PC-9 (cell line): ENCODE measurements at regions not wholly inside any gene's neighbourhood (a gene's known extent, or its start where the extent isn't known, plus 50 kb on each side); places are given as distances from the start of the nearest gene placed in this dataset.

Source experiments
- BruUV-seq: library from RNA; stranded (reverse); fragments of 400-500 nt; replicated peaks from 2 replicates; lab custom pipeline; 2021; lab: Mats Ljungman, UMichigan
- CTCF ChIA-PET: fragments of 300-600 bp; sonication (Branson Sonifier 250); formaldehyde crosslinking; loops from one replicate; lab custom pipeline; 2022; ENCODE audit warnings: antibody characterized with exemption; lab: Charles Lee
- POLR2A ChIA-PET: fragments of 300-600 bp; sonication (Branson Sonifier 250); formaldehyde crosslinking; loops from one replicate; lab custom pipeline; 2022; ENCODE audit warnings: antibody characterized with exemption; ENCODE audit not compliant: unreplicated experiment; lab: Charles Lee
- DNase-seq, 2 experiments: peaks; one replicate each; pipeline versions ENCODE4 v3.0.0 to v3.0.0-alpha.2; 2015 to 2022; ENCODE audit warnings: mixed read lengths in 1 of 2
- H2AFZ ChIP-seq: fragments of 200-600 bp; sonication (generic); 2 replicates; pipeline ENCODE4 v1.8.1; 2017; ENCODE audit warnings: antibody characterized with exemption
- H3F3A ChIP-seq: fragments of 200-600 bp; sonication (generic); 2 replicates; pipeline ENCODE4 v1.8.1; 2017; ENCODE audit warnings: antibody characterized with exemption, mild to moderate bottlenecking, low read depth; ENCODE audit not compliant: insufficient read depth
- H3K27ac ChIP-seq: fragments of 200-600 bp; sonication (generic); 2 replicates; pipeline ENCODE4 v1.6.1; 2016; ENCODE audit warnings: mixed run types
- H3K27me3 ChIP-seq: fragments of 200-600 bp; sonication (generic); 2 replicates; pipeline ENCODE4 v1.6.1; 2016; ENCODE audit warnings: low read depth, mixed run types; ENCODE audit not compliant: insufficient read depth
- H3K36me3 ChIP-seq: fragments of 200-600 bp; sonication (generic); 2 replicates; pipeline ENCODE4 v1.6.1; 2016; ENCODE audit warnings: low read depth, mixed run types
- H3K4me1 ChIP-seq: fragments of 200-600 bp; sonication (generic); replicated peaks from 2 replicates; pipeline ENCODE4 v1.6.1; 2016; ENCODE audit warnings: mixed run types; ENCODE audit not compliant: insufficient read depth
- H3K4me2 ChIP-seq: fragments of 200-600 bp; sonication (generic); 2 replicates; pipeline ENCODE4 v1.6.1; 2017; ENCODE audit warnings: mixed run types
- H3K4me3 ChIP-seq: fragments of 200-600 bp; sonication (generic); 2 replicates; pipeline ENCODE4 v1.6.1; 2016; ENCODE audit warnings: mixed run types
- H3K79me2 ChIP-seq: fragments of 200-600 bp; sonication (generic); 2 replicates; pipeline ENCODE4 v1.6.1; 2017; ENCODE audit warnings: low read depth, mixed run types
- H3K9me2 ChIP-seq: fragments of 200-600 bp; sonication (generic); 2 replicates; pipeline ENCODE4 v1.8.1; 2017; ENCODE audit warnings: mild to moderate bottlenecking; ENCODE audit not compliant: insufficient read depth
- H3K9me3 ChIP-seq: fragments of 200-600 bp; sonication (generic); 2 replicates; pipeline ENCODE4 v1.8.1; 2016; ENCODE audit warnings: low read depth; ENCODE audit not compliant: insufficient read depth
- H4K20me1 ChIP-seq: fragments of 200-600 bp; sonication (generic); 2 replicates; pipeline ENCODE4 v1.8.1; 2017; ENCODE audit not compliant: insufficient read depth
- CTCF ChIP-seq: fragments of 200-600 bp; sonication (generic); conservative IDR thresholded peaks from 2 replicates; pipeline ENCODE4 v1.6.1; 2017; ENCODE audit warnings: mixed run types, antibody characterized with exemption, mild to moderate bottlenecking, moderate library complexity
- EZH2 ChIP-seq: fragments of 200-600 bp; sonication (generic); IDR thresholded peaks from 2 replicates; pipeline ENCODE4 v1.8.0; 2017; ENCODE audit warnings: antibody characterized with exemption, low read depth
- intact Hi-C: fragments of 100-400 bp; cut with micrococcal nuclease; formaldehyde crosslinking; loops from one replicate; pipeline ENCODE4 v1.10.0; 2022; ENCODE audit not compliant: unreplicated experiment

- no peak overlapping the region for H2AFZ ChIP-seq
Observed at GRCh38 chr13:40175639-40176038, 490.8 kb downstream of the FOXO1 start.

GRCh38 chr13:40176242-40176641 is 490.2 kb downstream of the FOXO1 start:
- no peaks in the 10 kb centered on the region for H3K9me3 ChIP-seq
- H3K4me1 ChIP-seq, result no peaks in the 10 kb centered on the region
- TF ChIP-seq EZH2 (no peak), CTCF (no peak)
- DNase-seq, result no peak
- no peak overlapping the region for H3K4me3 ChIP-seq
- no peak overlapping the region for H3K4me2 ChIP-seq
- H3K27me3 ChIP-seq, result no peaks in the 10 kb centered on the region
- no peak overlapping the region for H2AFZ ChIP-seq
- no TSS peak for BruUV-seq
- H3K79me2 ChIP-seq, result no peaks in the 10 kb centered on the region
- H4K20me1 ChIP-seq, result no peaks in the 10 kb centered on the region
- CTCF ChIA-PET, result no interaction called here
- H3K27ac ChIP-seq, result no peak overlapping the region
- POLR2A ChIA-PET, result no interaction called here
- H3K36me3 ChIP-seq, result no peaks in the 10 kb centered on the region
- intact Hi-C loops, result no loop called here
- no peaks in the 10 kb centered on the region for H3F3A ChIP-seq
- H3K9me2 ChIP-seq, result no peaks in the 10 kb centered on the region

More at GRCh38 chr13:40175639-40176038, 490.8 kb downstream of the FOXO1 start:
- H3K4me3 ChIP-seq, result no peak overlapping the region
- no TSS peak for BruUV-seq
- CTCF ChIA-PET, result no interaction called here
- DNase-seq, result no peak
- H3K36me3 ChIP-seq, result no peaks in the 10 kb centered on the region
- intact Hi-C loops, result no loop called here
- H3K27ac ChIP-seq, result no peak overlapping the region
- H3K79me2 ChIP-seq, result no peaks in the 10 kb centered on the region
- H4K20me1 ChIP-seq, result no peaks in the 10 kb centered on the region
- POLR2A ChIA-PET, result no interaction called here
- no peaks in the 10 kb centered on the region for H3K27me3 ChIP-seq
- H3K9me3 ChIP-seq, result no peaks in the 10 kb centered on the region
- H3K4me2 ChIP-seq, result no peak overlapping the region
- no peaks in the 10 kb centered on the region for H3F3A ChIP-seq
- TF ChIP-seq EZH2, result no peak
- TF ChIP-seq CTCF, result no peak
- no peaks in the 10 kb centered on the region for H3K9me2 ChIP-seq
- 0 out of 2 replicates have a peak, but pooled peaks cover 2% of the 10 kb centered on the region for H3K4me1 ChIP-seq

GRCh38 chr13:40178130-40178529 is 488.3 kb downstream of the FOXO1 start:
- intact Hi-C loops, result no loop called here
- H3K4me3 ChIP-seq, result no peak overlapping the region
- no peak overlapping the region for H2AFZ ChIP-seq
- TF ChIP-seq CTCF, result no peak
- no peaks in the 10 kb centered on the region for H4K20me1 ChIP-seq
- H3K4me2 ChIP-seq, result no peak overlapping the region
- no peak overlapping the region for H3K27ac ChIP-seq
- no peaks in the 10 kb centered on the region for H3F3A ChIP-seq
- no peaks in the 10 kb centered on the region for H3K27me3 ChIP-seq
- no peaks in the 10 kb centered on the region for H3K9me3 ChIP-seq
- CTCF ChIA-PET, result no interaction called here
- BruUV-seq, result no TSS peak
- no peak for DNase-seq
- H3K36me3 ChIP-seq, result no peaks in the 10 kb centered on the region
- no peaks in the 10 kb centered on the region for H3K79me2 ChIP-seq
- POLR2A ChIA-PET, result no interaction called here
- H3K4me1 ChIP-seq, result no peaks in the 10 kb centered on the region
- H3K9me2 ChIP-seq, result no peaks in the 10 kb centered on the region
